ENCODE measurements at regions not wholly inside any gene's neighbourhood (a gene's known extent, or its start where the extent isn't known, plus 50 kb on each side); places are given as distances from the start of the nearest gene placed in this dataset.
A peak's percentile ranks its signal among the peaks of the same experiment; 100 is the strongest.

DNA sequence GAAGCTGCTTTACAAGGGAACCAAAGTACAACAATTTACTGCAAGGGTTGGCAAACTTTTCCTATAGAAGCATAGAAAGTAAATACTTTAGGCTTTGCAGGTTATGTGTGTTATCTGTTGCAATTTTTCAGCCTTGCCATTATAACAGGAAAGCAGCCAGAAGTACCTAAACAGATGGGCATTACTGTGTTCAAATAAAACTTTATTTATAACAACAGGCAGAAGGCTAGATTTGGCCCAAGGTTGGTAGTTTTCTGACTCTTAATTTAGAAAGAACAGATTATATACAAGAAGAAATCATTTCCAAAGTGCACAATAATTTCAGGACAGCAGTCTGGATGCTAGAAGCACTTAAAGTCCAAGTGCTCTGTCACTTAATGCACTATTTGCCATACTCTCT is 307.1 kb downstream of the ANKRD7 start:
- TF ChIP-seq, protein P1, sequence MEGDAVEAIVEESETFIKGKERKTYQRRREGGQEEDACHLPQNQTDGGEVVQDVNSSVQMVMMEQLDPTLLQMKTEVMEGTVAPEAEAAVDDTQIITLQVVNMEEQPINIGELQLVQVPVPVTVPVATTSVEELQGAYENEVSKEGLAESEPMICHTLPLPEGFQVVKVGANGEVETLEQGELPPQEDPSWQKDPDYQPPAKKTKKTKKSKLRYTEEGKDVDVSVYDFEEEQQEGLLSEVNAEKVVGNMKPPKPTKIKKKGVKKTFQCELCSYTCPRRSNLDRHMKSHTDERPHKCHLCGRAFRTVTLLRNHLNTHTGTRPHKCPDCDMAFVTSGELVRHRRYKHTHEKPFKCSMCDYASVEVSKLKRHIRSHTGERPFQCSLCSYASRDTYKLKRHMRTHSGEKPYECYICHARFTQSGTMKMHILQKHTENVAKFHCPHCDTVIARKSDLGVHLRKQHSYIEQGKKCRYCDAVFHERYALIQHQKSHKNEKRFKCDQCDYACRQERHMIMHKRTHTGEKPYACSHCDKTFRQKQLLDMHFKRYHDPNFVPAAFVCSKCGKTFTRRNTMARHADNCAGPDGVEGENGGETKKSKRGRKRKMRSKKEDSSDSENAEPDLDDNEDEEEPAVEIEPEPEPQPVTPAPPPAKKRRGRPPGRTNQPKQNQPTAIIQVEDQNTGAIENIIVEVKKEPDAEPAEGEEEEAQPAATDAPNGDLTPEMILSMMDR (IDR thresholded peaks at IDR 0.05; ENCODE audit: extremely low read depth, missing control alignments), result no peak
- DNase-seq (ENCODE audit: low spot score), result no peak

DNA sequence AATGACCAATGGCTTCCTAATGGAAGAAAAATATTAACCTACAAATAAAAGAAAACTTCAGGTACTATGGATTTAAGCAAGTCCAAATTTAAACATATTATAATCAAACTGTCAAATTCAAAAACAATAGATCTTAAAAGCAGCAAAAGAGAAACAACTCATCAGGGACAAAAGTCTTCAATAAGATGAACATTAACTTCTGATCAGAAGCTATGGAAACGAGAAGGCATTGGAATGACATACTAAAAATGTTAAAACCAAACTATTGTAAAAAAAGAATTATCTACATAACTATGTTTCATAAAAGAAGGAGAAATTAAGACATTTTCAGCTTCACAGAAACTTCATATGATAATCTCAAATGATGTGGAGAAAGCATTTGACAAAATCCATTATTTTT is 334.7 kb downstream of the ANKRD7 start:
- TF ChIP-seq, protein P1 (IDR thresholded peaks at IDR 0.05; ENCODE audit: extremely low read depth, missing control alignments), result no peak

DNA sequence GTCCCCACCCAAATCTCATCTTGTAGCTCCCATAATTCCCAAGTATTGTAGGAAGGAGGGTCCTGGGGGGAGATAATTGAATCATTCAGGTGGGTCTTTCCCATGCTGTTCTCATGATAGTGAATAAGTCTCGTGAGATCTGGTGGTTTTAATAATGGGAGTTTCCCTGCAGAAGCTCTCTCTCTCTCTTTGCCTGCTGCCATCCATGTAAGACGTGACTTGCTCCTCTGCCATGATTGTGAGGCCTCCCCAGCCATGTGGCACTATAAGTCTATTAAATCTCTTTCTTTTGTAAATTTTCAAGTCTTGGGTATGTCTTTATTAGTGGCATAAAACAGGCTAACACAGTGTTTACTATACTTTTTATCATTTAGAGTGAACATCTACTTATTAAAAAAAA is 338.8 kb downstream of the ANKRD7 start:
- TF ChIP-seq, protein P1 (IDR thresholded peaks at IDR 0.05; ENCODE audit: extremely low read depth, missing control alignments), result no peak

More for the DNA sequence above, 334.7 kb downstream of the ANKRD7 start:
- no peak for DNase-seq (ENCODE audit: low spot score)

DNA sequence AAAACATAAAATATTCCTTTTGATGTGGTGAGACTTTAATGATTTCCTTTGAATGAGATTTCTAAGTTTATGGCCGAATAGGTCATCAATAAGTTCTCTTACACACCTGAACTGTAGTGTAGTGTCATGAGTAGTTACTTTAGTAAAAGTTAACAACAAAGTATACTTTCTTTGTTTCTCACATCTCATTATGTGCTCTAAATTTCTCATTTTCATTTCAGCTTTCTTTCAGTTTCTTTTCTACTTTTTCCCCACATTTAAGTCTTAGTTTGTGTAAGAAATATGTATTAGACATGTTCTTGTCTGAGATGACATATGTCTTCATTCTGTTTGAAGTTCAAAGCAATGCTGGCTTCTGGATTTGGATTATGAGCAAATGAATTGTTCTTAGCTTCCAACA is 348.1 kb downstream of the ANKRD7 start:
- TF ChIP-seq, protein P1 (IDR thresholded peaks at IDR 0.05; ENCODE audit: extremely low read depth, missing control alignments), result no peak
- peak; percentile 2 for DNase-seq (ENCODE audit: low spot score)

More for the DNA sequence above, 338.8 kb downstream of the ANKRD7 start:
- DNase-seq (ENCODE audit: low spot score), result no peak

DNA sequence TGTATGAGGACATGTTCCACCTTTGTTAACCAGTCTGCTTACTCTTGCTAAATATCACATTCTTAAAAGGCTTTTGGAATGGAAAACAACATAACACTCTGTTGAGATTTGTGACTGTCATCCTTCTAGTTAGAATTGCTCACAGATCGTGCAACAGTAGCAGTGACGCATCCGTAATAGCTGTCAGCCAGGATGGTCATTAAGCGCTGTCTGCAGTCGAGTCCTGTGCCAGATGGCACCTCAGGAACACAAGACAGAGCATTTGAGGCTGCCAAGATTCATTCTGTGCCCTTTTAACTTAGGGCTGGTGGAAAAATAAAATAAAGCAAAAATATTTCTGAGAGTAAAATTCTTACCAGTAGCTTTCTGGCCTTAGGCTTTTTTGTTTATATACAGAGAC is 348.6 kb downstream of the ANKRD7 start:
- TF ChIP-seq, protein P1 (IDR thresholded peaks at IDR 0.05; ENCODE audit: extremely low read depth, missing control alignments), result no peak
- no peak for DNase-seq (ENCODE audit: low spot score)

DNA sequence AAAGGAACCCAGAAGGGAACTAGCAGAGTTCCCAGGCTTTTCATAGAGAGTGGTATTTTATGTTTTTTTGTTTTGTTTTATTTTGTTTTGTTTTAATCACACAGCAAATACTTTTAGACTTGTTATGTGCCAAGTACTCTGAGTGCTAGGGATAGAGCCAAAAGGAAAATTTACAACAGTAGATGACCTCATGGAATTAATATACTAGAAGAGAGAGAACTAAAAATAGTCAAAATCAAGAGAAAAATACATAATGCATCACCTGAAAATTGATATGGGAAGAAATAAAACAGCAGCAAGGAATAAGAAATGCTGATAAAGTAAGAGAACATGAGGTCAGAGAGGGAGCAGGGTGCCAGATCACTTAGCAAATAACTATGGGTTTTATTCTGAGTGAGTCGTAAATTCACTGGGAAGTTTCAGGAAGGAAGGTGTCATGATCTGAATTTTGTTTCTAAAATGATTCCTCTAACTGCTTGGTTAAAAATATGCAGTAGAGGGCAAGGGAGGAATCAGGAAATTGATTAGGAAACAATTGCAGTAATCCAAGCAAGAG is 351.0 kb downstream of the ANKRD7 start:
- no peak for DNase-seq (ENCODE audit: low spot score)
- TF ChIP-seq, protein P1 (IDR thresholded peaks at IDR 0.05; ENCODE audit: extremely low read depth, missing control alignments), result no peak

DNA sequence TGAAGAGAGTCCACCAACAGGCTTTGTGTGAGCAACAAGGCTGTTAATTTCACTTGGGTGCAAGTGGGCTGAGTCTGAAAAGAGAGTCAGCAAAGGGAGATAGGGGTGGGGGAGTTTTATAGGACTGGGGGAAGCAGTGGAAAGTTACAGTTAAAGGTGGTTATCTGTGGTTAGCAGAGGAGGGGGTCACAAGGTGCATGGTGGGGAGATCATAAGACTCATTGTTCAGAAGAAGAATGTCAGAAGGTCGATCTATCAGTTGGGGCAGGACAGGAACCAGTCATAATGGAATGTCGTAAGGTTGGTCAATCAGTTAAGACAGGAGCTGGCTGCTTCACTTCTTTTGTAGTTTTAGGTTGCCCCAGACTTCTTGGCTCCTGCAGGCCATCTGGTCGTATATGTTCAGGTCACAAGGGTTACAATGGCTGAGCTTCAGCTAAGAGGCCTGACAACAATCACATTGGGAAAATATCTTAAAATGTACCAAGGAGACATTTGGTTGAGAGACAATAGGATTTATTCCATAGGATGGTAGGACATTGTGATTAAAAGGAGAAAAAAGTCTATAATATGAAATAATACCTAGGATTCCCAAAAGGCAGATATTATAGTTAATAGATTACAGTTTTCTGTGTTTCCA is 356.4 kb downstream of the ANKRD7 start:
- TF ChIP-seq, protein P1 (IDR thresholded peaks at IDR 0.05; ENCODE audit: extremely low read depth, missing control alignments), result no peak
- no peak for DNase-seq (ENCODE audit: low spot score)
